Stimulated activated CD4-positive, alpha-beta T cell treated with anti-CD3 and anti-CD28 coated beads, Interleukin-1b, Interleukin-23, amount 100 ng/mL, for 24 hours (primary cell): ENCODE measurements at regions not wholly inside any gene's neighbourhood (a gene's known extent, or its start where the extent isn't known, plus 50 kb on each side); places are given as distances from the start of the nearest gene placed in this dataset.

Source experiments
- DNase-seq, 4 experiments: peaks; one replicate each; pipeline ENCODE4 v3.0.0-alpha.2; 2020; ENCODE audit warnings: low read depth in 4 of 4, low spot score in 1 of 4

- DNase-seq: no peak
These were observed 570.6 kb downstream of the SPRY1 start for GRCh38 chr4:123966990-123967769.

DNA sequence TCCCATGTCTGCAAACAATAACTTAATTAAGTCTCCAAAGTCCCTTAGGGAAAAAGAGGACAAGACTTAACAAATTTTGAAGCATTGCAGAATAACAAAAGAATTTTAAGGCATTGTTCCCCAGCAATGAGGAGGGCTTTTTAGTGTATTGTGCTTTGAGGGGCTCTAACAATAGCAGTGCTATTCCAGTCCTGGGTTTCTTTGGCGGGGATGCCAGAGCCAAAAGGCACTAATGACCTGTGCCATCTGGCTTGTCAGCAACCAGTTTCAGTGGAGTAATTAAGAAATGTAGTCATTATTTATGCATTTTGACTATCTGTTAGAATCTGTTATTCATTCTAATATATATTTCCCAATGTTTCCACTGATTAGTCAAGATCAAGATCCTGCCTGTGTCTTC, 575.4 kb downstream of the SPRY1 start:
- no peak for DNase-seq

GRCh38 chr4:123974386-123975149, 578.0 kb downstream of the SPRY1 start:
- no peak for DNase-seq

GRCh38 chr4:123976285-123976684, 579.7 kb downstream of the SPRY1 start:
- DNase-seq: no peak

DNA sequence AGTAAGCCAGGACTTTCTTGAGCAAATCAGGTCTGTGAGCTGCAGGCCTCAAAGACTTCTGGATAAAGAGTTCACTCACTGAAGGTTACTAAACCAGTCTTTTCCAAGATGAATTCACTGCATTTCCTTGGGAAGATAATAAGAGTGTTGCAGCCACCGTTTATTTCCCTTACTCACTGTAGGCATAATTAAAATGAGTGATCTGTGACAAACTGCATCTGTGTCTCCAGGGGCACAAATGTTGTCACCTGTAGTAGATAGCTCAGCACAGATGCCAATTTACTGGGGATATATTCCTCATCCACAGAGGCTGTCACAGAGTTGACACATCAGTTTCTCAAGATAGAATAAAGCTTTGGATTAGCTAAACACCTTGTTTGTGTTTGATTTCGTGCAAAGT, 580.2 kb downstream of the SPRY1 start:
- no peak for DNase-seq

GRCh38 chr4:123977641-123978081, 581.1 kb downstream of the SPRY1 start:
- DNase-seq: no peak

GRCh38 chr4:123978637-123979036, 582.0 kb downstream of the SPRY1 start:
- no peak for DNase-seq

GRCh38 chr4:123980736-123981300, 584.2 kb downstream of the SPRY1 start:
- DNase-seq: no peak

- DNase-seq: no peak
These were observed 588.3 kb downstream of the SPRY1 start for GRCh38 chr4:123984886-123985285.

DNA sequence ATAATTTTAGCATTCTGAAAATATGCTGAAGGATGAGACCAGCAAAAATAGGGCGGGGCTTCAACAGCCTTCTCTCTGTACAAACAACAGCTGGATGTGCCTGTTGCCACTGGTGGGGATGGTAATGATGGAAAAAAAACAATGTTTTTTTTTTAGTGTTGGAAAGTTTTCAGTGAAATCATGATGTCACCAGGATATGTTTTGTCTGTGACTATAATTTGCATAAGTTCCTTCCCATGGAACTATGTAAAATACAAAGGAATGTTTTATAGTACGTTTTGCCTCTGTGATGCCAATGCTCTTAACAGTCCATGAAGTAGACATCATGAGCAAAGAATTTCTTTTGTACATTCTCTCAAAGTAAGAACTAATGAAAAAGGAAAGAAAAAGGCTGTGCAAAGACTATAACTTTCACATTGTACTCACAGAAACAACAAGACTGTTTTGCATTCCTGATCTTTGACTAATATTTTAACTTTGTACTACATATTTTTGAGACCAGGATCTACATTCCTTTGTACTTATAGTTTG, 589.7 kb downstream of the SPRY1 start:
- DNase-seq: no peak

- no peak for DNase-seq
These were observed 590.8 kb downstream of the SPRY1 start for GRCh38 chr4:123987408-123987807.

- no peak for DNase-seq
These were observed 593.8 kb downstream of the SPRY1 start for GRCh38 chr4:123990310-123990870.

DNA sequence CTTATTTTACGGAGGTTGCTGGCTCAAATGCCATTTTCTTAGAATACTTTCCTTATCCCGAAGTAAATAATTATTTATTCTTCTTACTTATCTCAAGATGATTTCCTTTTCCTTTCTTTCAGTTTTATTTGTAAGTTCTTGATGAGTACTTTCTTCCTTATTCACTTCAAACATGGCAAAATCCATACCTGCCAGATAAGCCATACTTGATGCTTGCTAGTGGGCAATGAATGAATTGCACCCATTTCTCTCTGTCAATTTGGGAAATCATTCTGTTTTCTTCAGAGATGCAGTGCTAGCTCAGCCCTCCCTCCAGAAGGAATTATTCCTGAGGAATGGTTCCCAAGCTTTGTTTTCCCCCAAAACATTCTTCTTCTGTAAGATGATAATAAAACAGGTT, 598.3 kb downstream of the SPRY1 start:
- no peak for DNase-seq

GRCh38 chr4:123995936-123996335, 599.3 kb downstream of the SPRY1 start:
- DNase-seq: no peak

DNA sequence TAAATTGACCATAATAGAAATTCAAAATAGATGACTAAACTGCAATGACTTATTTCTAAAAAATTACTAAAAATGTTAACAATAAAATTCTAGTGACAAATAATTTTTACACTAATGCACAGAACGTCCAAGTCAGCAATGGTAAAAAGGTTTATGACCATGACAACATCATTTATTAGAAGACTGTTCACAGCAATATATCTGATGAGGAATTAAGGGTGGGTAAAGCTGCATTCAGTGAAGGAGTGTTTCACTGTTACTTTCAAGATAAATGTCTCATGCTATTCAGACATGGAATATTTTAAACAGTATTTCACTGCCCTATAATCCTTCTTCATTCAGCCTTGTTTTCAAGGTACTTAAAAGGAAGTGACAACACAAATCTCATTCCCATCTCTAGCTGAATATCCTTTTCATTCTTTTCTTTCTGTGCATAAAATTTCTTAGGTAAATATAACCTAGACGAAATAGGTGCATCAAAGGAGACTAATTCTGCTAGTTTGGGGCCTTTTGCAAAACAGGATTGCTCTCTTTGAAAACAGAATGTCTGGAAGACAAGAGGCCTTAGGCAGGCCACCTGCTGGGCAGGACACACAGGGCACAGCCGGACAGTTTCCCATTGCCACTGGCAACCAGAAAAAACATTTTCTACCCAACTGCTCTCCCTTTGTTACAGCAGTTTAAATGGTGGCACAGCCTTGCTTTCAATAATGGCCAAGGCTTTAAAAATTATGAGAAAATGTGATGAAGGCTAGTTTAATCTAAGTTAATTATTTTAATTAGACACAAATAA, 600.3 kb downstream of the SPRY1 start:
- DNase-seq: no peak

GRCh38 chr4:123997776-123998449, 601.3 kb downstream of the SPRY1 start:
- DNase-seq: no peak

- no peak for DNase-seq
These were observed 603.6 kb downstream of the SPRY1 start for GRCh38 chr4:124000233-124000632.

DNA sequence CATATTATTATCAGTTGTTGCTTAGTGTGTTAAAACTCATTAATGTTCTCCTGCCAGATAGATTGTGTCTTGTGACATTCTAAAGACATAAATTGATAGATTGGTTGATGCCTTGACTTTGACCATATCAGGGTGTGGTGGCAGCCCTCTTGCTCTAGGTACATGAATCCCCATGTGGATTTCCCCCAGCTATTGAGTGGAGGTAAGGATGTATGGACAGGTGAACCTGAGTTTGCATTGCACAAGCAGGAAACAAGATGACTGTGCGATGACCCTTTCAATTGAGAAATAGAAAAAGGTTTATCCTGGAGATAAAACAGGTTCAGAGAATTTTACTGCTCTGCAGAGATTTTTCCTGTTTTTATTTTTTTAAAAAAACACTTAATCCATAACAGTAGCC, 619.2 kb downstream of the SPRY1 start:
- no peak for DNase-seq

DNA sequence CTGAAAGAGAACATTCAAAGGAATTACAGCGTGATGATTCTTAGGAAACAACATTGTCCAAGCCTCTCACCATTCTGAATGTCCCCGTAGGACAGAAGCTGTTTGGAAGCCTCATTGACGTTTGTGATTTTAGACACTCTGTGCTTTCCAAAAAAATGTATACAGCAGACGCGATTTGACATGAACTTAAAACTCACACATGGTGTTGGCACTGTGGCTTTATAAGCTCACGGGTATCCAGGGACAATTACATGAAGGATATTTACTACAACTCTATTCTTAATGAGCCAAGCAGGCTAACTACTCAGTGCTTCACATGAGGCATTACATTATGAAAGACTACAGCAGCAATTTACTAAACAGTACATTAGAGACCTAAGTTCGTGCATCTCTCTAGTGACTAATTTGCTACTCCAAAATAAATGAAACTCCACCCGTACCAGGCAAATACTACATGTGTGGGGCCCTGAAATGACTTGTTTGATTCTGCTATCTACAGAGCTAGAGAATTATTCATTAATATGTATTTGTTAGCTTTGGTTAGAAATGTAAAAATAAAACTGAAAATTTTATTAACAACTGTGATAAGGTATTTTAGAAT, 620.7 kb downstream of the SPRY1 start:
- no peak for DNase-seq
